Prostate gland (tissue), 2 donors: ENCODE measurements at regions not wholly inside any gene's neighbourhood (a gene's known extent, or its start where the extent isn't known, plus 50 kb on each side); places are given as distances from the start of the nearest gene placed in this dataset.

ENCODE experiments used
- DNase-seq: peaks from one replicate; pipeline ENCODE4 v3.0.0-alpha.2; 2019; ENCODE audit warnings: low spot score
- H3K27ac ChIP-seq, 2 donors: fragments of 200-600 bp; sonication (generic); 2 replicates each; pipeline ENCODE4 v1.5.1; 2017 to 2019
- H3K27me3 ChIP-seq: fragments of 200-600 bp; sonication (generic); replicated peaks from 2 replicates; pipeline ENCODE4 v1.5.1; 2019; ENCODE audit not compliant: insufficient read depth
- H3K36me3 ChIP-seq, 2 donors: fragments of 200-600 bp; sonication (generic); 1 replicate in 1 of 2; 2 replicates in 1 of 2; pipeline versions ENCODE4 v1.5.1 to v1.8.1; 2017 to 2019
- H3K4me1 ChIP-seq: fragments of 200-600 bp; sonication (generic); replicated peaks from 2 replicates; pipeline ENCODE4 v1.5.1; 2019
- H3K4me3 ChIP-seq, 2 donors: fragments of 200-600 bp; sonication (generic); 2 replicates each; pipeline ENCODE4 v1.5.1; 2017 to 2019
- H3K9me3 ChIP-seq: fragments of 200-600 bp; sonication (generic); 2 replicates; pipeline ENCODE4 v1.5.1; 2017
- POLR2A ChIP-seq: fragments of 450-650 bp; IDR thresholded peaks from one replicate; pipeline ENCODE4 v1.6.1; 2016; ENCODE audit warnings: antibody characterized with exemption, mild to moderate bottlenecking
- POLR2AphosphoS5 ChIP-seq: sonication (generic); formaldehyde crosslinking; IDR thresholded peaks from one replicate; pipeline ENCODE4 v1.6.1; 2017; ENCODE audit warnings: antibody characterized with exemption
- WGBS: methylation state at CpG from one replicate; pipeline ENCODE4 v1.1.5; 2018; 5-methylcytosine and 5-hydroxymethylcytosine counted together
- intact Hi-C: fragments of 100-400 bp; cut with DNase I; formaldehyde crosslinking; loops from one replicate; pipeline ENCODE4 v1.14.2; 2022
- TF ChIP-seq, protein P1 (sequence below), 4 experiments: fragments of 200-600 bp in 2 of 4; fragments of 450-650 bp in 2 of 4; sonication (generic) in 2 of 4; IDR thresholded peaks; 1 replicate in 3 of 4; 2 replicates in 1 of 4; pipeline ENCODE4 v1.5.1; 2016 to 2019; ENCODE audit warnings: antibody characterized with exemption in 4 of 4, mild to moderate bottlenecking in 2 of 4, moderate library complexity in 2 of 4

DNA sequence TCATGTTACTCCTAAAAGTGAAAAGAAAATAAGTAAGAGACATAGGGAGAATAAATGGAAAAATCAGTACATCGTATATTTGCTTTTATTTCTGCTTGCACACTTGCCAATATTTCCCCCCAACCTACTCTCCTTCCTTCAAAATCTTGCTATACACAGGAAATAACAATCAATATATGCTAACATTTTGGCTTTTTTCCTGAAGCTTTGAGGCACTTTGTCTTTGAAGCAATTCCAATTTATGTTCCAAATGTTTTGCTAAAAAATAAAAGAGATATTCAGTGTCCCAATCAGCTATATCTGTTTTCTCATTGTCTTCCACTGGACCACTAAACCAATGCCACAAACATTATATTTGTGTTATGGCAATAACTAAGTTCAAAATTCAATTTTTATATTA, 184.0 kb upstream of the NEGR1 start:
- intact Hi-C loops: no loop called here
- no peaks in the 10 kb centered on the region for H3K36me3 ChIP-seq
- no peaks in the 10 kb centered on the region for H3K4me1 ChIP-seq
- DNase-seq: no peak
- WGBS: 79% methylated on average over 1 of the region's 1 CpG
- H3K27me3 ChIP-seq: no peaks in the 10 kb centered on the region
- H3K27ac ChIP-seq: no peak overlapping the region
- TF ChIP-seq, protein P1, sequence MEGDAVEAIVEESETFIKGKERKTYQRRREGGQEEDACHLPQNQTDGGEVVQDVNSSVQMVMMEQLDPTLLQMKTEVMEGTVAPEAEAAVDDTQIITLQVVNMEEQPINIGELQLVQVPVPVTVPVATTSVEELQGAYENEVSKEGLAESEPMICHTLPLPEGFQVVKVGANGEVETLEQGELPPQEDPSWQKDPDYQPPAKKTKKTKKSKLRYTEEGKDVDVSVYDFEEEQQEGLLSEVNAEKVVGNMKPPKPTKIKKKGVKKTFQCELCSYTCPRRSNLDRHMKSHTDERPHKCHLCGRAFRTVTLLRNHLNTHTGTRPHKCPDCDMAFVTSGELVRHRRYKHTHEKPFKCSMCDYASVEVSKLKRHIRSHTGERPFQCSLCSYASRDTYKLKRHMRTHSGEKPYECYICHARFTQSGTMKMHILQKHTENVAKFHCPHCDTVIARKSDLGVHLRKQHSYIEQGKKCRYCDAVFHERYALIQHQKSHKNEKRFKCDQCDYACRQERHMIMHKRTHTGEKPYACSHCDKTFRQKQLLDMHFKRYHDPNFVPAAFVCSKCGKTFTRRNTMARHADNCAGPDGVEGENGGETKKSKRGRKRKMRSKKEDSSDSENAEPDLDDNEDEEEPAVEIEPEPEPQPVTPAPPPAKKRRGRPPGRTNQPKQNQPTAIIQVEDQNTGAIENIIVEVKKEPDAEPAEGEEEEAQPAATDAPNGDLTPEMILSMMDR (IDR thresholded peaks at IDR 0.05): no peak
- no peak for TF ChIP-seq POLR2AphosphoS5
- no peak for TF ChIP-seq POLR2A
- H3K9me3 ChIP-seq: no peaks in the 10 kb centered on the region
- H3K4me3 ChIP-seq: no peak overlapping the region

DNA sequence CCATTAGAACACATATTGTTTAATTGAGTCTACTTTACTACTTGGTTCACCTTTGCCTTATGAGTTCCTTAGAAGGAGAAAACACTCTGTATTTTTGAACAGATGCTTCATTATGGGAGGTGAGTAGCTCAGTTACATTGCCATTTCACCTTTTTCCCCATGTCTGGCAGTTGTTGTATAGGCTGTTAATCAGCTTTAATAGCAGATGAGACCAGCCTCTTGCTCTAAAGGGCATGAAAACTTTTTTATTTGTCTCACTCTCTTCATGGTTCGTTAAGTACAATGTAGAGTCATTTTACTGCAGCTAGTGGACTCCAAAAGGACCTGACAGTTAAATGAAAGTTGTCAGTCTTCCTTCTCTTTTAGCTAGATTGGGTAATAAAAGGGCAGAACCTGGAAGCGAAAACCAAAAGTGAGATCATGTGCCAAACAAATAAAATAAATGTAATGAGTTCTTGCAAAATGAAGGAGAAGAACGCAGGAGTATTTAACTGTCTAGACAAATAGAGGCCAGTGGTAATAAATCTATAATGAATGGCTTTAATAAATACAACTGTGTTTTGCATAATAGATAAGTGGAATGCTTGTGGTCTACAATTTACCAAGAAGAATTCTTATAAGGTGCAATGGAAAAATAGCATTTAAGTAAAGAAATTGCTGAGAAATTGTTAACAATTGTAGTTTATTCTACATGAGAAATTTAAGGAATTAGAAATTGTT, 180.0 kb upstream of the NEGR1 start:
- TF ChIP-seq, protein P1 (IDR thresholded peaks at IDR 0.05): no peak
- TF ChIP-seq POLR2A: no peak
- TF ChIP-seq POLR2AphosphoS5: no peak
- Histone ChIP-seq H3K27ac (no peak overlapping the region), H3K4me1 (no peaks in the 10 kb centered on the region), H3K36me3 (no peaks in the 10 kb centered on the region), H3K4me3 (no peak overlapping the region), H3K9me3 (no peaks in the 10 kb centered on the region), H3K27me3 (no peaks in the 10 kb centered on the region)
- no peak for DNase-seq
- 51% methylated on average over 3 of the region's 3 CpGs for WGBS
- intact Hi-C loops: no loop called here

DNA sequence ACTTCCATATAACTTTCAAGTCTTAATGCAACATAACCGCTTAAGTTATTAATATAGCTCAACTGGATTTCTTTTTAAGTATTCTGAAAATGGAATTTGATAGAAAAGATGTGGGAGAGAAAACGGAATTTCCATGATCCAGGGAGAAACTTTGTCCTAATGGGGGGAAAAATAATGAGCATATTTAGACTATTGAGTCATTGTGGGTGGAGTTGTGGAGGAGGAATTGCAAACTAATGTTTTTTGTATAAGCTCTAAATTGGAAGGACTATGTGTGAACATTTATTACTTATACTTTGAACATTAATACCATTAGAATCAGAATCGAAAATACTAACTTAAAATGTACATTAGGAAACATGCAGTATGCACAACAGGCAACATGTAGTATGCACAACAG, 159.9 kb upstream of the NEGR1 start:
- Histone ChIP-seq H3K4me3 (no peak overlapping the region), H3K36me3 (no peaks in the 10 kb centered on the region), H3K9me3 (no peaks in the 10 kb centered on the region), H3K27me3 (no peaks in the 10 kb centered on the region), H3K4me1 (no peaks in the 10 kb centered on the region), H3K27ac (no peak overlapping the region)
- WGBS: 90% methylated on average over 3 of the region's 3 CpGs
- TF ChIP-seq POLR2A: no peak
- no peak for TF ChIP-seq POLR2AphosphoS5
- TF ChIP-seq, protein P1 (IDR thresholded peaks at IDR 0.05): no peak
- no peak for DNase-seq
- intact Hi-C loops: no loop called here

DNA sequence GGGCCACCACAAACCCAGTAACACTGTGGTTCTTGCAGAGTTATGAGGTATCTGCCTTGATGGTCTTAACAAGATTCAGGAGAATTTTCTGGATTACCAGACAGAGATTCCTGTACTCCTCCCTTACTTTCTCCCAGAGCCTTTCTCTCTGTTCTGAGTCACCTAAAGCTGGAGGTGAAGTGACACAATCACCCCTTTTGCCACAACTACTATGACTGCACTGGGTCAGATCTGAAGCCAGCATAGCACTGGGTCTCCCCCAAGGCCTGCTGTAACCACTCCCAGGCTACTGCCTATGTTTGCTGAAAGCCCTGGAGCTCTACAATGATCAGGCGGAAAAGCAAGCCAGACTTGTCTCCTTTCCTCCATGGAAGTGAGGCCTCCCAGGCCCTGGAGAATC, 156.7 kb upstream of the NEGR1 start:
- no peak for DNase-seq
- TF ChIP-seq POLR2AphosphoS5: no peak
- TF ChIP-seq, protein P1 (IDR thresholded peaks at IDR 0.05): no peak
- no peak for TF ChIP-seq POLR2A
- Histone ChIP-seq H3K27me3 (no peaks in the 10 kb centered on the region), H3K9me3 (no peaks in the 10 kb centered on the region), H3K4me1 (no peaks in the 10 kb centered on the region), H3K36me3 (no peaks in the 10 kb centered on the region), H3K4me3 (no peak overlapping the region), H3K27ac (no peak overlapping the region)
- WGBS: 100% methylated on average over 1 of the region's 1 CpG
- intact Hi-C loops: no loop called here

DNA sequence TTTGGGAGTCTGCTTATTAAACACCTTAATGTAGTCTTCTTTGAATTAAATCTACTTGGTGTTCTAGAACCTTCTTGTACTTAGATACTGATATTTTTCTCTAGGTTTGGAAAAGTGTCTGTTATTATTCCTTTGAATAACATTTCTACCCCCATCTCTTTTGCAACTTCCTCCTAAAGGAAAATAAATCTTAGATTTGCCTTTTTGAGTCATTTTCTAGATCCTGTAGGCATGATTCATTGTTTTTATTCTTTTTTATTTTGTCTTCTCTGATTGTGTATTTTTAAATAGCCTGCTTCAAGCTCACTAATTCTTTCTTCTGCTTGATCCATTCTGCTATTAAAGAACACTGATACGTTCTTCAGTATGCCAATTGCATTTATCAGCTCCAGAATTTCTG, 155.9 kb upstream of the NEGR1 start:
- 67% methylated on average over 1 of the region's 1 CpG for WGBS
- intact Hi-C loops: no loop called here
- TF ChIP-seq POLR2AphosphoS5 (no peak), POLR2A (no peak)
- DNase-seq: no peak
- no peaks in the 10 kb centered on the region for H3K4me1 ChIP-seq
- H3K27ac ChIP-seq: no peak overlapping the region
- no peaks in the 10 kb centered on the region for H3K36me3 ChIP-seq
- no peak overlapping the region for H3K4me3 ChIP-seq
- no peaks in the 10 kb centered on the region for H3K9me3 ChIP-seq
- H3K27me3 ChIP-seq: no peaks in the 10 kb centered on the region
